CD4-positive, alpha-beta T cell (primary cell): ENCODE measurements at regions not wholly inside any gene's neighbourhood (a gene's known extent, or its start where the extent isn't known, plus 50 kb on each side); places are given as distances from the start of the nearest gene placed in this dataset.

Experiments used
- ATAC-seq: fragments of 200-7000 bp; cut with Tn5 transposase; one replicate; pipeline ENCODE4 v1.10.0; 2022; ENCODE audit warnings: mild to moderate bottlenecking; ENCODE audit not compliant: poor library complexity
- CTCF ChIA-PET: fragments of 350-600 bp; sonication (Branson Sonifier 250); formaldehyde crosslinking; loops from one replicate; lab custom pipeline; 2021; ENCODE audit warnings: antibody characterized with exemption, inconsistent platforms; lab: Charles Lee
- POLR2A ChIA-PET: fragments of 350-600 bp; sonication (Branson Sonifier 250); formaldehyde crosslinking; loops from one replicate; lab custom pipeline; 2021; ENCODE audit warnings: antibody characterized with exemption, inconsistent platforms; lab: Charles Lee
- DNase-seq, 14 experiments: peaks; one replicate each; pipeline ENCODE4 v3.0.0-alpha.2; 2013 to 2020; ENCODE audit warnings: mixed read lengths in 2 of 14
- H3K27ac ChIP-seq, 2 donors: one replicate each; pipeline versions ENCODE4 v1.5.1 to v1.7.0; 2013; ENCODE audit warnings: low read length in 2 of 2, low read depth in 1 of 2, mild to moderate bottlenecking in 1 of 2
- H3K27me3 ChIP-seq, 2 experiments: 1 replicate in 1 of 2; 2 replicates in 1 of 2; pipeline versions ENCODE4 v1.6.1 to v1.7.0; 2013; ENCODE audit warnings: low read length in 2 of 2, control low read depth in 1 of 2, mild to moderate bottlenecking in 1 of 2, moderate library complexity in 1 of 2; ENCODE audit not compliant: insufficient read depth in 2 of 2, control insufficient read depth in 1 of 2
- H3K36me3 ChIP-seq: one replicate; pipeline ENCODE4 v1.6.1; 2013; ENCODE audit warnings: low read length, control low read depth; ENCODE audit not compliant: insufficient read depth
- H3K4me1 ChIP-seq: one replicate; pipeline ENCODE4 v1.6.1; 2013; ENCODE audit warnings: low read length, control low read depth; ENCODE audit not compliant: insufficient read depth
- H3K4me3 ChIP-seq: one replicate; pipeline ENCODE4 v1.5.1; 2013; ENCODE audit warnings: mild to moderate bottlenecking, low read length, moderate library complexity
- H3K9me3 ChIP-seq, 2 experiments: 1 replicate in 1 of 2; 2 replicates in 1 of 2; pipeline versions ENCODE4 v1.6.1 to v1.7.0; 2013; ENCODE audit warnings: low read length in 2 of 2, mild to moderate bottlenecking in 2 of 2, control low read depth in 1 of 2, moderate library complexity in 1 of 2; ENCODE audit not compliant: control insufficient read depth in 1 of 2, insufficient read depth in 1 of 2
- H3K27ac Mint-ChIP-seq: one replicate; pipeline ENCODE4 v1.8.0; 2020; ENCODE audit warnings: mixed read lengths
- H3K27me3 Mint-ChIP-seq: one replicate; pipeline ENCODE4 v1.8.0; 2021; ENCODE audit warnings: mixed read lengths
- H3K36me3 Mint-ChIP-seq: one replicate; pipeline ENCODE4 v1.8.0; 2021; ENCODE audit warnings: low read depth, mixed read lengths
- H3K4me1 Mint-ChIP-seq: one replicate; pipeline ENCODE4 v1.8.0; 2021; ENCODE audit warnings: low read depth, mixed read lengths
- H3K4me3 Mint-ChIP-seq: one replicate; pipeline ENCODE4 v1.8.0; 2020; ENCODE audit warnings: mild to moderate bottlenecking, mixed read lengths
- H3K9me3 Mint-ChIP-seq: one replicate; pipeline ENCODE4 v1.8.0; 2020; ENCODE audit warnings: mixed read lengths
- CTCF ChIP-seq: fragments of 200-600 bp; IDR thresholded peaks from one replicate; pipeline ENCODE4 v1.8.0; 2022; ENCODE audit warnings: antibody characterized with exemption, mild to moderate bottlenecking
- intact Hi-C, 2 experiments: fragments of 100-400 bp; cut with DNase I in 1 of 2; cut with micrococcal nuclease in 1 of 2; formaldehyde crosslinking; loops; one replicate each; pipeline versions ENCODE4 v1.15.1 to v1.9.0; 2023 to 2025; cut with DNase I, micrococcal nuclease

GRCh38 chr3:5285439-5285838 lies 97.9 kb downstream of the EDEM1 start:
- no peak for TF ChIP-seq CTCF
- Histone ChIP-seq H3K27me3 (peaks cover 0 to 2% of the 10 kb centered on the region in 2 experiments), H3K27ac (no peak overlapping the region), H3K4me1 (no peaks in the 10 kb centered on the region), H3K9me3 (peaks cover 13 to 17% of the 10 kb centered on the region in 2 experiments), H3K4me3 (no peak overlapping the region), H3K36me3 (no peaks in the 10 kb centered on the region)
- Mint-ChIP-seq H3K4me1 (no peaks in the 10 kb centered on the region), H3K4me3 (no peak overlapping the region), H3K9me3 (peaks cover 20% of the 10 kb centered on the region), H3K27me3 (peaks cover 20% of the 10 kb centered on the region), H3K36me3 (peaks cover 3% of the 10 kb centered on the region), H3K27ac (no peak overlapping the region)
- no peak for DNase-seq
- ChIA-PET POLR2A (no interaction called here), CTCF (no interaction called here)
- intact Hi-C loops, result no loop called here
- ATAC-seq, result no peak

GRCh38 chr3:5290915-5291314 lies 103.4 kb downstream of the EDEM1 start:
- no peaks in the 10 kb centered on the region for H3K4me1 Mint-ChIP-seq
- POLR2A ChIA-PET, result no interaction called here
- peaks cover 13% of the 10 kb centered on the region for H3K9me3 Mint-ChIP-seq

GRCh38 chr3:5292512-5292911 lies 105.0 kb downstream of the EDEM1 start:
- H3K4me1 ChIP-seq, result no peaks in the 10 kb centered on the region
- no peak overlapping the region for H3K4me3 Mint-ChIP-seq
- no peaks in the 10 kb centered on the region for H3K27me3 ChIP-seq
- H3K27ac ChIP-seq, result no peak overlapping the region
- no peaks in the 10 kb centered on the region for H3K9me3 ChIP-seq
- CTCF ChIA-PET, result no interaction called here
- no peak overlapping the region for H3K27ac Mint-ChIP-seq
- POLR2A ChIA-PET, result no interaction called here
- DNase-seq (no peak), ATAC-seq (no peak)
- H3K36me3 Mint-ChIP-seq, result no peaks in the 10 kb centered on the region
- H3K4me3 ChIP-seq, result no peak overlapping the region
- H3K27me3 Mint-ChIP-seq, result peaks cover 18% of the 10 kb centered on the region
- no peaks in the 10 kb centered on the region for H3K4me1 Mint-ChIP-seq
- no peak for TF ChIP-seq CTCF
- peaks cover 11% of the 10 kb centered on the region for H3K9me3 Mint-ChIP-seq
- intact Hi-C loops, result no loop called here
- H3K36me3 ChIP-seq, result no peaks in the 10 kb centered on the region

More at GRCh38 chr3:5290915-5291314, 103.4 kb downstream of the EDEM1 start:
- ATAC-seq (no peak), DNase-seq (no peak)
- Histone ChIP-seq H3K27me3 (no peaks in the 10 kb centered on the region), H3K27ac (no peak overlapping the region), H3K36me3 (no peaks in the 10 kb centered on the region), H3K4me3 (no peak overlapping the region), H3K4me1 (no peaks in the 10 kb centered on the region), H3K9me3 (no peaks in the 10 kb centered on the region)
- no peak overlapping the region for H3K4me3 Mint-ChIP-seq
- intact Hi-C loops, result no loop called here
- peaks cover 3% of the 10 kb centered on the region for H3K36me3 Mint-ChIP-seq
- H3K27ac Mint-ChIP-seq, result no peak overlapping the region
- TF ChIP-seq CTCF, result no peak
- H3K27me3 Mint-ChIP-seq, result peaks cover 24% of the 10 kb centered on the region
- CTCF ChIA-PET, result no interaction called here
